ENCODE measurements at regions not wholly inside any gene's neighbourhood (a gene's known extent, or its start where the extent isn't known, plus 50 kb on each side); places are given as distances from the start of the nearest gene placed in this dataset.
"Not testable (repeated sequence)": the region's sequence is repeated elsewhere in the genome, so short reads cannot be mapped to it uniquely, and the experiment has no call there.

DNA sequence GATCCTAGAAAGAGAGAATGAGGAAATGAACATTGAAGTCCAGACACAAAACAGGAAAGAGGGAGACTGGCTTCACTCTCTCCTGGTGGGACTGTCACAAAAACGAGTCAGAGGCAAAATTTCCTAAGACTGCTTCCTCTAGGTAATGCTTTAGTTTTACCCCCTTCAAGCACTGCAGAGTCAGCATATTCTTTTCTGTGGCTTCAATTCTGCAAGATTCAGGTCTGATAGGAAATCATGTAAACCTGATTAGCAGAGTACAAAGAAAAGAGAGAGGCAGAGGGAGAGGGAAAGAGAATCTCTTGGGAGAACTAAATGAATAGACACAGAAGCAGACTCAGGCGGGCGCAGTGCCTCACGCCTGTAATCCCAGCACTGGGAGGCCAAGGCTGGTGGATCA lies 145.7 kb upstream of the VKORC1L1 start:
- not testable (repeated sequence) for TF ChIP-seq EZH2 (IDR thresholded peaks at IDR 0.05; ENCODE audit: borderline replicate concordance, low read depth, low read length); SNAPC5 (CRISPR knock-in tag; IDR thresholded peaks at IDR 0.05); ETV6 (IDR thresholded peaks at IDR 0.05; ENCODE audit: borderline replicate concordance in 1 of 2, low read depth in 2 of 2, low read length in 1 of 2); ETV6 (CRISPR knock-in tag; IDR thresholded peaks at IDR 0.05; ENCODE audit: borderline replicate concordance); SRSF9 (IDR thresholded peaks at IDR 0.05; ENCODE audit: borderline replicate concordance, low read depth, low read length); TBL1XR1 (IDR thresholded peaks at IDR 0.05; ENCODE audit: low read length in 2 of 2); RAD21 (CRISPR knock-in tag; conservative IDR thresholded peaks at IDR 0.05 in 1 of 2, IDR thresholded peaks at IDR 0.05 in 1 of 2)
- TF ChIP-seq, protein P1, sequence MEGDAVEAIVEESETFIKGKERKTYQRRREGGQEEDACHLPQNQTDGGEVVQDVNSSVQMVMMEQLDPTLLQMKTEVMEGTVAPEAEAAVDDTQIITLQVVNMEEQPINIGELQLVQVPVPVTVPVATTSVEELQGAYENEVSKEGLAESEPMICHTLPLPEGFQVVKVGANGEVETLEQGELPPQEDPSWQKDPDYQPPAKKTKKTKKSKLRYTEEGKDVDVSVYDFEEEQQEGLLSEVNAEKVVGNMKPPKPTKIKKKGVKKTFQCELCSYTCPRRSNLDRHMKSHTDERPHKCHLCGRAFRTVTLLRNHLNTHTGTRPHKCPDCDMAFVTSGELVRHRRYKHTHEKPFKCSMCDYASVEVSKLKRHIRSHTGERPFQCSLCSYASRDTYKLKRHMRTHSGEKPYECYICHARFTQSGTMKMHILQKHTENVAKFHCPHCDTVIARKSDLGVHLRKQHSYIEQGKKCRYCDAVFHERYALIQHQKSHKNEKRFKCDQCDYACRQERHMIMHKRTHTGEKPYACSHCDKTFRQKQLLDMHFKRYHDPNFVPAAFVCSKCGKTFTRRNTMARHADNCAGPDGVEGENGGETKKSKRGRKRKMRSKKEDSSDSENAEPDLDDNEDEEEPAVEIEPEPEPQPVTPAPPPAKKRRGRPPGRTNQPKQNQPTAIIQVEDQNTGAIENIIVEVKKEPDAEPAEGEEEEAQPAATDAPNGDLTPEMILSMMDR (IDR thresholded peaks at IDR 0.05 in 2 of 3, conservative IDR thresholded peaks at IDR 0.05 in 1 of 3; ENCODE audit: insufficient read depth in 2 of 3, low read depth in 1 of 3, low read length in 3 of 3) = not testable (repeated sequence)
- TF ChIP-seq, protein P2, sequence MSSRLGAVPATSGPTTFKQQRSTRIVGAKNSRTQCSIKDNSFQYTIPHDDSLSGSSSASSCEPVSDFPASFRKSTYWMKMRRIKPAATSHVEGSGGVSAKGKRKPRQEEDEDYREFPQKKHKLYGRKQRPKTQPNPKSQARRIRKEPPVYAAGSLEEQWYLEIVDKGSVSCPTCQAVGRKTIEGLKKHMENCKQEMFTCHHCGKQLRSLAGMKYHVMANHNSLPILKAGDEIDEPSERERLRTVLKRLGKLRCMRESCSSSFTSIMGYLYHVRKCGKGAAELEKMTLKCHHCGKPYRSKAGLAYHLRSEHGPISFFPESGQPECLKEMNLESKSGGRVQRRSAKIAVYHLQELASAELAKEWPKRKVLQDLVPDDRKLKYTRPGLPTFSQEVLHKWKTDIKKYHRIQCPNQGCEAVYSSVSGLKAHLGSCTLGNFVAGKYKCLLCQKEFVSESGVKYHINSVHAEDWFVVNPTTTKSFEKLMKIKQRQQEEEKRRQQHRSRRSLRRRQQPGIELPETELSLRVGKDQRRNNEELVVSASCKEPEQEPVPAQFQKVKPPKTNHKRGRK (tag; IDR thresholded peaks at IDR 0.05) = not testable (repeated sequence)

Data from K562 (cell line).